ENCODE measurements at regions not wholly inside any gene's neighbourhood (a gene's known extent, or its start where the extent isn't known, plus 50 kb on each side); places are given as distances from the start of the nearest gene placed in this dataset.
"Not testable (repeated sequence)": the region's sequence is repeated elsewhere in the genome, so short reads cannot be mapped to it uniquely, and the experiment has no call there.

DNA sequence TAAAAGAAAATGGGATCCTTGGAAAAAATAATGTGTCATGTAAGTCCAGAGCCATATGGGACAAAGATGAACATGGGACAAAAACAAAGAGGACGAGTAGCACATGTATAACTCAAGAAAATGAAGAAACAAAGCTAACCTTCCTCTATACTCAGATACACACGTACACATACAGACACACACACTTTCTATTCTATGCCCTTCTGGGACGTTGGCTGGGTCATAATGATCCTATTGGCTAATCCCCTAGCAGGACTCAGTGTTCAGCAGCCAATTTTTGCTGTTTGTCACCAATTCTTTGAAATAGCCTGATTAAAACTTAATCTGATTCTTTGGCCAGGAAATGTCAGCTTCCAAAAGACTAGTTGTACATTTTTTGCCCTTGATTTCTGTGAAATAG is 189.4 kb upstream of the FOXG1 start:
- DNase-seq (ENCODE audit: low read depth), result no peak

DNA sequence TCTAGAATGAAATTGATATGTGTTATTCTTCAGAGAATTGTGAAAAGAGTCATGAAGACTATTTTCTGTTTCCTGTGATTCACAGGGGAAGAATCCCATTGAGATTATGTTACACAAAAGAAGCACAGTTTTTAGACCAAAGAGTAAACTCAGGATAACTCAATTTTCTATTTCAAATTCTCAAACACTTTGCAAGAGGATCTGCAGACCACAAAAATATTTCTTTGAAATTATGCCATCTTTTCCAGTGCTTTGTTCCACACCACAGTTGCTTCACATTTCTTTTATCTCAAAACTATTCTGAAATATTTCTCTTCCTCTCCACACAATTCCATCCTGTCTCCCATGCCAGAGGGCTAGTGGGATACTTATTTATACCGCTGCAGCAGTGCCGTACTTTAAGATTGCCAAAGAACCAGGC is 188.9 kb upstream of the FOXG1 start:
- DNase-seq (ENCODE audit: low read depth), result peak; percentile 67

- DNase-seq (ENCODE audit: low read depth), result no peak
Observed at GRCh38 chr14:28584951-28585350, 181.6 kb upstream of the FOXG1 start.

- peak; percentile 43 for DNase-seq (ENCODE audit: low read depth)
Observed at GRCh38 chr14:28589792-28590191, 176.8 kb upstream of the FOXG1 start.

- no peak for DNase-seq (ENCODE audit: low read depth)
Observed at GRCh38 chr14:28596391-28596790, 170.2 kb upstream of the FOXG1 start.

GRCh38 chr14:28599191-28599590 is 167.4 kb upstream of the FOXG1 start:
- DNase-seq (ENCODE audit: low read depth), result no peak

DNA sequence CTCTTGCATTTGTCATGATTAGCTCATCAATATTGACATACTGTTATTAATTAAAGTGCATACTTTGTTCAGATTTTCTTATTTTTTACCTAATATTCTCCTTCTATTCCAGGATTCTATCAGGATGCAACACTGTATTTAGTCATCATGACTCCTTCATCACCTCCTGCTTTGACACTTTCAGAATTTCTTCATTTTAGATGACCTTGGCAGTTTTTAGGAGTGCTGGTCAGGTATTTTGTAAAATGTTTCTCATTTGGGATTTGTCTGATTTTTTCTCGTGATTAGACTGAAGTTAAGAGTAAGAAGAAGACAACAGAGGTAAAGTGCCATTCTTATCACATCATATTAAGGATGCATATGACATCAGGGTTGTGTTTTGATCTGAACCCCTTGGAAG is 167.0 kb upstream of the FOXG1 start:
- no peak for DNase-seq (ENCODE audit: low read depth)

DNA sequence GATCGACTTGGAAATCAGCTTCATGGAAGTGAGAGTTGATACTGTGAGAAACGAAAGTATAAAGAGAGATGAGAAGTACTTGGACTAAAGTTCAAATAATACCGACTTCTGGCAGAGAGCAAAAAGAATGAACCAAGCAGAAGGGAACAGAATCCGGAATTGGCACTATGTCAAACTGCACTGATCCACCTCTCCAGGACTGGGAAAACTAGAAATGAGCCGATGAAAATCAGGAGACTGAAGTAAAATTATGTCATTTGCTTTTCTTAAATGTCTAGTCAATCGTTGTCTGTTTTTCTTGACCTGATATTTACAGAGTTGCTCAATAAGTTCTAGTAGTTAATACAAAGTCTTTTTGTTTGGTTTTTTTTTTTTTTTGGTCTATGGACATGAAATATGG is 163.0 kb upstream of the FOXG1 start:
- DNase-seq (ENCODE audit: low read depth), result peak; percentile 55

DNA sequence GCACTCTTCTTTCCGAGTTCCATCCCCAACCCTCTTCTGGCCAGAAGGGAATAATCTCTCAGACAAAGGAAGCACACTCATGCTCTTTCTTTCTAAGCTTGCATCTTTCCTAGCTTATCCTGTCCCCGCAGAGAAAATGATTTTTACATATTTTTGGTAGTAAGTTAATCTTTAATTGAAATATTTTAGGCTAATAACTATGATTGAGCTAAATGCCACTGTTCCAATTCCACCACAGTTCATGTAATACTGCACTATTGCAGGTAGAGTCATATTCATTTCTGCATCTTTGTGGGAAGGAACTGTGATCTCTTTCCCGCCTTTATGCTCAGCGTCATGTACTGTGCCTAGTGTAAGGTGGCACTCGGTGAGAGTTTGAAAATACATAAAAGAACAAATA is 158.9 kb upstream of the FOXG1 start:
- no peak for DNase-seq (ENCODE audit: low read depth)

DNA sequence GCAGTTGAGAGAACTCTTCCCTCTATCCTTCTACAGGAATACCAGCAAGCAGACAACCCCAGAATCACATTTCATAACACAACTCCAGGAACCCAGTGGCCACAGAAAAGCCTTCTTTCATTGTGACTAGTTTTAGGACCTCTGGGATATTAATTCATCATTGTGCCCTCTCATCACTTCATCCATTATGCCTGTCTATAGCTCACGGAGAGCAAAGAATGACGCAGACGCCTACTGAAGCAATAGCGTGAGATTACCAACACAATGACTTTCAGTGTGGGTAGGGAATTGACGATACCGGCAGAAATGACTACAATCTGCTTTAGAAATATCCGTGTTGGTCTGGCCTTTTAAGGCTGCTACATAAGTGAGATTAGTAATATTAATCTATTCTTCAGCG is 158.1 kb upstream of the FOXG1 start:
- DNase-seq (ENCODE audit: low read depth), result no peak

- peak; percentile 78 for DNase-seq (ENCODE audit: low read depth)
Observed at GRCh38 chr14:28608851-28609828, 157.4 kb upstream of the FOXG1 start.

DNA sequence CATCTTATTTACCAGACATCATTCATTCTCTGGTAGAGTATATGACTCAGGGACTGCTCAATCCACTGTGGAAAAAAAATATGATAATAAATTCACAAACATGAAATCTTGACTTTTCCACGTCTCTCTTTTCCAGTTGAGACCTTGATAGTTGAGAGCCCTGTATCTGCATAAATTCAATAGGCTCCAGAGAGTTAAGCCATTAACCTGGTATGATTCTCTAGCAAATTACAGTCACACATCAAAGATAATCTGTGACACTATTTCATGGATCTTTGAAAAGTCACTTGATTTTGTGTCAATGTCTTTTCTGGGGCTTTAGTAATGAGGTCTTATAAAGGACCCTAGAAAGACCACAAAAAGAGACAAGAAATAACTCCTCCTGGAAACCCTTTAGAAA is 154.2 kb upstream of the FOXG1 start:
- no peak for DNase-seq (ENCODE audit: low read depth)

DNA sequence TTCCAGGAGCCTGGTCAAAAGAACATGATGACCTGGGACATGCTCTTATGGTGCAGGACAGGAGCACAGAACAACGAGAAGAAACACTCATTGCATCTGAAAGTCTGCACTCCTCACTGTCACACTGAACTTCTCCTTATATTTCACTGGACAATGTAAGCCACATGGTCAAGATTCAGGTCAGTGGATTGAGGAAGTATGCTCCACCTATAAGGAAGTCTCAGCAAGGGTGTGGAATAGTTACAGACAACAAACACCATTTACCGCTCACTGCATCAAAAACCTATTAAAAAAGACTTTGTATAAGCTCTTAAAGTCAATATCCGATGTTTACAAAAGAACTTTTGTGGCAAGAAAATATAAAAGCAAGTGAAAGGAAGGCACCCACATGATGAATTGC is 153.1 kb upstream of the FOXG1 start:
- no peak for DNase-seq (ENCODE audit: low read depth)

DNA sequence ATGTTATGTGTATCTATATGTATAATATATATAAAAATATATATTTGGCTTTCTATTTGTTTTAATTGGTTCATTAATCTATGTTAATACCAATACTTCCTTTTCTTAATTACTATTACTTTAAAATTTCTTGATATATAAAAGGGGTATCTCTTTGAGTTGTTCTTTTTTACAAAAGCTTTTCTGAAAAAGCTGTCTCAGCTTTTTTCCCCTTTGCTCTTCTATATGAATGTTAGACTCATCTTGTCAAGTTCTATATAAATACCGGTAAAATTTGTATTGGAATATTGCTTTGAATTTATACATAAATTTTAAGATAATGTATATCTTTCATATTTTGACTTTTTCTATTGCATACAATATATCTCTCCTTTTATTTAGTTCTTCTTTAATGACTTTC is 139.8 kb upstream of the FOXG1 start:
- DNase-seq (ENCODE audit: low read depth), result no peak

GRCh38 chr14:28629328-28630004 is 137.1 kb upstream of the FOXG1 start:
- DNase-seq (ENCODE audit: low read depth), result no peak

DNA sequence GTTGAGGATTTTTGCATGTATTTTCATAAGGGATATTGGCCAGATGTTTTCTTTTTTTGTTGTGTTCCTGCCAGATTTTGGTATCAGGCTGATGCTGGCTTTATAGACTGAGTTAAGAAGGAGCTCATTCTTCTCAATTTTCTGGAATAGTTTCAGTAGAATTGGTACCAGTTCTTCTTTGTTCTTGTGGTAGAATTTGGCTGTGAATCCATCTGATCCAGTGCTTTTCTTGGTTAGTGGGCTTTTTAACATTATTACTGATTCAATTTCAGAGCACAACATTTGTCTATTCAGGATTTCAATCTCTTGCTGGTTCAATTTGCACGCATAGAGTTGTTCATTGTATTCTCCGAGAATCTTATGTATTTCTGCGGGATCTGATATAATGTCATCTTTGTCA is 136.5 kb upstream of the FOXG1 start:
- no peak for DNase-seq (ENCODE audit: low read depth)

GRCh38 chr14:28635387-28635786 is 131.2 kb upstream of the FOXG1 start:
- peak; percentile 66 for DNase-seq (ENCODE audit: low read depth)

- DNase-seq (ENCODE audit: low read depth), result not testable (repeated sequence)
Observed at GRCh38 chr14:28635816-28636215, 130.8 kb upstream of the FOXG1 start.

GRCh38 chr14:28641189-28641588 is 125.4 kb upstream of the FOXG1 start:
- DNase-seq (ENCODE audit: low read depth), result not testable (repeated sequence)

GRCh38 chr14:28651148-28651547 is 115.4 kb upstream of the FOXG1 start:
- DNase-seq (ENCODE audit: low read depth), result no peak

GRCh38 chr14:28652782-28653181 is 113.8 kb upstream of the FOXG1 start:
- DNase-seq (ENCODE audit: low read depth), result no peak

DNA sequence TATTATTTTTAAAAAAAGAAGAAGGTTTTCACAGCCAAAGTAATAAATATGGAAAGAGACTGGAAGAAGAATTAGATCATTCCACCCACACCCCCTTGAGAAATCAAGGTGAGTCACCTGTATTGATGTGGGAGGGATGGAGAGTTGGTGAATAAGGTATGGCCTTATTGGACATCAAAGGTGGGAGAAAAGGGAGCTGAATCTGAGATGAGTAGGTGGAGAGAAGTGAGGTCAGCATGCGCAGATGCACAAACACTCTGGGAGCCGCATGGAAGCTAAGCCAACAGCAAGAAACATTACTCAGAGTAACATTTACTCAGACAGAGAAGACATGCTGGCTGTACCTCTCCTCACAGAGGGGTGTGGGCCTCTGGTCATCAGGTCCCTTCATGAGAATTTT is 113.1 kb upstream of the FOXG1 start:
- DNase-seq (ENCODE audit: low read depth), result no peak
